Ishikawa (cell line): ENCODE measurements at regions not wholly inside any gene's neighbourhood (a gene's known extent, or its start where the extent isn't known, plus 50 kb on each side); places are given as distances from the start of the nearest gene placed in this dataset.

Experiments
- EGR1 ChIP-seq: IDR thresholded peaks from 2 replicates; pipeline ENCODE4 v1.6.1; 2012
- REST ChIP-seq: IDR thresholded peaks from 2 replicates; pipeline ENCODE4 v1.6.1; 2012; ENCODE audit warnings: low read depth, mild to moderate bottlenecking

GRCh38 chr11:130550984-130551383, 102.5 kb downstream of the ADAMTS15 start:
- TF ChIP-seq EGR1, result no peak
- TF ChIP-seq REST, result no peak
